C4-2B (cell line): ENCODE measurements at regions not wholly inside any gene's neighbourhood (a gene's known extent, or its start where the extent isn't known, plus 50 kb on each side); places are given as distances from the start of the nearest gene placed in this dataset.

ENCODE experiments used
- ZFX ChIP-seq: fragments of 450-650 bp; IDR thresholded peaks from 2 replicates; pipeline ENCODE4 v1.6.1; 2017
- TF ChIP-seq, protein P1 (sequence below): fragments of 450-650 bp; conservative IDR thresholded peaks from 2 replicates; pipeline ENCODE4 v1.5.1; 2017; ENCODE audit warnings: mild to moderate bottlenecking

- TF ChIP-seq, protein P1, sequence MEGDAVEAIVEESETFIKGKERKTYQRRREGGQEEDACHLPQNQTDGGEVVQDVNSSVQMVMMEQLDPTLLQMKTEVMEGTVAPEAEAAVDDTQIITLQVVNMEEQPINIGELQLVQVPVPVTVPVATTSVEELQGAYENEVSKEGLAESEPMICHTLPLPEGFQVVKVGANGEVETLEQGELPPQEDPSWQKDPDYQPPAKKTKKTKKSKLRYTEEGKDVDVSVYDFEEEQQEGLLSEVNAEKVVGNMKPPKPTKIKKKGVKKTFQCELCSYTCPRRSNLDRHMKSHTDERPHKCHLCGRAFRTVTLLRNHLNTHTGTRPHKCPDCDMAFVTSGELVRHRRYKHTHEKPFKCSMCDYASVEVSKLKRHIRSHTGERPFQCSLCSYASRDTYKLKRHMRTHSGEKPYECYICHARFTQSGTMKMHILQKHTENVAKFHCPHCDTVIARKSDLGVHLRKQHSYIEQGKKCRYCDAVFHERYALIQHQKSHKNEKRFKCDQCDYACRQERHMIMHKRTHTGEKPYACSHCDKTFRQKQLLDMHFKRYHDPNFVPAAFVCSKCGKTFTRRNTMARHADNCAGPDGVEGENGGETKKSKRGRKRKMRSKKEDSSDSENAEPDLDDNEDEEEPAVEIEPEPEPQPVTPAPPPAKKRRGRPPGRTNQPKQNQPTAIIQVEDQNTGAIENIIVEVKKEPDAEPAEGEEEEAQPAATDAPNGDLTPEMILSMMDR = no peak
- no peak for TF ChIP-seq ZFX
Observed at GRCh38 chr7:21317966-21318915, 109.6 kb upstream of the SP4 start.
